ENCODE measurements at regions not wholly inside any gene's neighbourhood (a gene's known extent, or its start where the extent isn't known, plus 50 kb on each side); places are given as distances from the start of the nearest gene placed in this dataset.
A peak's percentile ranks its signal among the peaks of the same experiment; 100 is the strongest.

DNA sequence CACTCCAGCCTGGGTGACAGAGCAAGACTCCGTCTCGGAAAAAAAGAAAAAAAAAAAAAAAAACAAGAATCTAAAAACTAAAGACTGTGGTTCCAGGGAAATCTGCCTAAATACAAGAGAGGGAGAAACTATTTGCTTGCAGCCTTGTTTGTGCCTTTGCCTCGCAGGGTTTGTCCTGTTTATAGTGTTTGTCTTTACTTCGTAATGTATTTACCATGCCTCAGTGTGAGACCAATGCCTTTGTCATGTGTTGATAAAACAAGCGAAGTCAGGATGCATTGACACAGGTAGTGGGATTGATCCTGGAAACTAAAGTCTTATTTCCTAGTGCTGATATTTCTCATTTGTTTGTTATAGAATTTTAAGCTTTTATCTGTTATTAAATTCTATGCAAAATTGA is 199.0 kb downstream of the EXOC5 start:
- H3K27ac Mint-ChIP-seq (ENCODE audit: unreplicated experiment), result no peak overlapping the region
- no peak for DNase-seq (ENCODE audit: extremely low spot score, unreplicated experiment)
- H3K4me3 Mint-ChIP-seq (ENCODE audit: unreplicated experiment), result no peak overlapping the region
- H3K27me3 Mint-ChIP-seq (ENCODE audit: unreplicated experiment), result peaks cover 30% of the 10 kb centered on the region
- H3K4me1 Mint-ChIP-seq (ENCODE audit: unreplicated experiment), result no peaks in the 10 kb centered on the region
- TF ChIP-seq, protein P1, sequence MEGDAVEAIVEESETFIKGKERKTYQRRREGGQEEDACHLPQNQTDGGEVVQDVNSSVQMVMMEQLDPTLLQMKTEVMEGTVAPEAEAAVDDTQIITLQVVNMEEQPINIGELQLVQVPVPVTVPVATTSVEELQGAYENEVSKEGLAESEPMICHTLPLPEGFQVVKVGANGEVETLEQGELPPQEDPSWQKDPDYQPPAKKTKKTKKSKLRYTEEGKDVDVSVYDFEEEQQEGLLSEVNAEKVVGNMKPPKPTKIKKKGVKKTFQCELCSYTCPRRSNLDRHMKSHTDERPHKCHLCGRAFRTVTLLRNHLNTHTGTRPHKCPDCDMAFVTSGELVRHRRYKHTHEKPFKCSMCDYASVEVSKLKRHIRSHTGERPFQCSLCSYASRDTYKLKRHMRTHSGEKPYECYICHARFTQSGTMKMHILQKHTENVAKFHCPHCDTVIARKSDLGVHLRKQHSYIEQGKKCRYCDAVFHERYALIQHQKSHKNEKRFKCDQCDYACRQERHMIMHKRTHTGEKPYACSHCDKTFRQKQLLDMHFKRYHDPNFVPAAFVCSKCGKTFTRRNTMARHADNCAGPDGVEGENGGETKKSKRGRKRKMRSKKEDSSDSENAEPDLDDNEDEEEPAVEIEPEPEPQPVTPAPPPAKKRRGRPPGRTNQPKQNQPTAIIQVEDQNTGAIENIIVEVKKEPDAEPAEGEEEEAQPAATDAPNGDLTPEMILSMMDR (IDR thresholded peaks at IDR 0.05), result no peak
- H3K36me3 Mint-ChIP-seq (ENCODE audit: unreplicated experiment), result no peaks in the 10 kb centered on the region
- no peaks in the 10 kb centered on the region for H3K9me3 Mint-ChIP-seq (ENCODE audit: unreplicated experiment)

DNA sequence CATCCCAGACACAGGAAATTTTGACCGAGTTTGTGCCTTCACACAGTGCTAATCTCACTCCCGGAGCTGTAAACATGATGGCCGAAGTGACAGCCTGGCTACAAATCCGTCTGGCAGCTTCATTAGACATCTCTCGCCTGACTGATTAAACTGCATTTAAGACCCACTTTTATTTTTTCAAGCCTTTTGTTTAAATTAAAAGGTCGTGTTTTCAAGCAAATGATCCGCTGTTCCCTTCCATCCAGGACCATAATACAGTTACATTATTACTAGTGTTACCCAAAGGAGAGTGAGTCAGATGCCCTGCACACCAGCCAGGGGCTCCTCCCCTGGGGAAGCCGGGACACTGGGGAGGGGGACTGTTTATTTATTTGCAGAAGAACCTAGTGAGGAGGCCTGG is 200.2 kb downstream of the EXOC5 start:
- DNase-seq (ENCODE audit: extremely low spot score, unreplicated experiment), result no peak
- no peaks in the 10 kb centered on the region for H3K36me3 Mint-ChIP-seq (ENCODE audit: unreplicated experiment)
- TF ChIP-seq, protein P1 (IDR thresholded peaks at IDR 0.05), result no peak
- peaks cover 30% of the 10 kb centered on the region for H3K27me3 Mint-ChIP-seq (ENCODE audit: unreplicated experiment)
- H3K4me3 Mint-ChIP-seq (ENCODE audit: unreplicated experiment), result no peak overlapping the region
- no peak overlapping the region for H3K27ac Mint-ChIP-seq (ENCODE audit: unreplicated experiment)
- no peaks in the 10 kb centered on the region for H3K9me3 Mint-ChIP-seq (ENCODE audit: unreplicated experiment)
- no peaks in the 10 kb centered on the region for H3K4me1 Mint-ChIP-seq (ENCODE audit: unreplicated experiment)

DNA sequence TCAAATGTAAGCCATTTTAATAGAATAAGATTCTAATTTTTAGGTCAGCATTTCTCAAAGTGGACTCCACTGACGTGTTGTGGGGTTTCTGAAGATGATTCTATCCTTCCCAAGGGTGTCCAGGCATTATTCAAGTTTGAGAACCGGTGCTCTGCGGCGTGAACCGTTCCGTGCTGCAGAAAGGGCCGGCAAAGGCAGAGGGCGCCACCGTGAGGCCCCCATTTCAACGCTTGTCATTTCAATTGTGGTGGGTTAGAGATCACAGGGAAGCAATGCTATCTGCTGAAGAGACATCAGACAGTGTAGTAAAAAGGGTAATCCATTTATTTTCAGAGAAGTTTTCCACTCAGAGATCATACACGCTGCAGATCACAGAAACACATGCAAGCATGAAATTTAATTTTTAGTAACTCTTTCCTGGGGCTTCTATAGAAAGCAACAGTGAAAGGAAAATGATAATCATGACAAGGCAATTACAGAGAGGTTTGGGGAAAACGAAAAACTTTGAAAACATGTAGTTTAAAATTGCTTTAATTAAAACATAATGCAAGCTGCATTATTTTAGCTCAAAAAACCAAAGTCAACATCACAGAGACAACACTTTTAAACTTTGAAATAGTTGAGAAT is 201.7 kb downstream of the EXOC5 start:
- H3K27me3 Mint-ChIP-seq (ENCODE audit: unreplicated experiment), result peaks cover 26% of the 10 kb centered on the region
- DNase-seq (ENCODE audit: extremely low spot score, unreplicated experiment), result no peak
- no peak overlapping the region for H3K27ac Mint-ChIP-seq (ENCODE audit: unreplicated experiment)
- H3K9me3 Mint-ChIP-seq (ENCODE audit: unreplicated experiment), result no peaks in the 10 kb centered on the region
- H3K4me3 Mint-ChIP-seq (ENCODE audit: unreplicated experiment), result no peak overlapping the region
- no peaks in the 10 kb centered on the region for H3K4me1 Mint-ChIP-seq (ENCODE audit: unreplicated experiment)
- TF ChIP-seq, protein P1 (IDR thresholded peaks at IDR 0.05), result peak; percentile 50
- H3K36me3 Mint-ChIP-seq (ENCODE audit: unreplicated experiment), result no peaks in the 10 kb centered on the region

DNA sequence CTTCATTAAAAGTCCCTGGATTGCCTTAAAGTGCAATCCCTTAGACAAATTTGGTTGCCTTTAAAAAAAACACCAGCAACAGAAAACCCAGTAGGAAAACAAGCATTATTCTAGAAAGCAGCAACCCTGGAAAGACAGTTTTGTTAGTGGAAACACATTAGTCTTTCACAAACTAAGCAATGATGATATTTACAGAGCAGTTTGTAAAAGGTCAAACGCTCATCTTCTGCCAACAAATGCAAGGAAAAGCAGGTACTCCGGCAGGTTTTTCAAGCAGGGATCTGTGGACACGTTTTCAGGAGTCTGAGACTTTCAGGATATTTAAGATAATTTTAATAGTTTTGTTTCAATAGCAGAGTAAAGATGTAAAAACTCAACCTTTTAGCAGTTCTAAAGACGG is 202.2 kb downstream of the EXOC5 start:
- Mint-ChIP-seq H3K4me3 (ENCODE audit: unreplicated experiment) (no peak overlapping the region), H3K27me3 (ENCODE audit: unreplicated experiment) (peaks cover 23% of the 10 kb centered on the region), H3K36me3 (ENCODE audit: unreplicated experiment) (no peaks in the 10 kb centered on the region), H3K4me1 (ENCODE audit: unreplicated experiment) (no peaks in the 10 kb centered on the region), H3K27ac (ENCODE audit: unreplicated experiment) (no peak overlapping the region), H3K9me3 (ENCODE audit: unreplicated experiment) (no peaks in the 10 kb centered on the region)
- no peak for DNase-seq (ENCODE audit: extremely low spot score, unreplicated experiment)
- TF ChIP-seq, protein P1 (IDR thresholded peaks at IDR 0.05), result no peak

DNA sequence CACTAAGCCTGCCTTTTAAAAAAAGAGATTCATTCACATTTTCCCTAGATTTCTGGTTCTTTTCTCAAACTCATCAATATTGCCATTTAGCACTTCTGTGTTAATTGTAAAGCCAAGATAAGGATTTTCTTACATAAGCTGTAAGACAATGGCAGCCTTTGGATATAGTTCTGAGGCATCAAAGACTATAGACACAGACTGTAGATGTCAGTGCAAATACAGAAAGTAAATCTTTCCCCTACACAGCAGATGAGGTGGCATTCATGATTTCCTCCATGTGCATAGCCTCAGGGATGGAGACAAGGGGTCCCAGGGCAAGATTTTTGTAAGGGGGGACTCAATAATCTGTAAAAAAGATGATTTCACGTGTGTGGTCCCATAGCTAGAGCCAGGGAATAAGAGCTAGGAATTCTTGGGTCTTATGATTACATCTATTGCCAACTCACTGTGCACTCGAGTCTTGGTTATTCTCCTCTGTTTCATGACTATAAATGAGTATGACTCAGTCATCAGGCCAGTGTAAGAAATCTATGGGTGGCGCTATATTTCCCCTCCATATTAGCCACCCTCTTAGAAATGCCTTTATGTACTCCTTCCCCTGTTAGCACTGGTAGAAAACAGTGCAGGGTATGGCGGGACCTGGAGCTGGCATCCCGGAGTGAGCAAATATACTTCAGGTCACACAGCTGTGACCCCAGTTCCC is 207.5 kb downstream of the EXOC5 start:
- Mint-ChIP-seq H3K4me1 (ENCODE audit: unreplicated experiment) (no peaks in the 10 kb centered on the region), H3K36me3 (ENCODE audit: unreplicated experiment) (no peaks in the 10 kb centered on the region), H3K27me3 (ENCODE audit: unreplicated experiment) (peaks cover 2% of the 10 kb centered on the region), H3K4me3 (ENCODE audit: unreplicated experiment) (no peak overlapping the region), H3K9me3 (ENCODE audit: unreplicated experiment) (no peaks in the 10 kb centered on the region), H3K27ac (ENCODE audit: unreplicated experiment) (no peak overlapping the region)
- no peak for DNase-seq (ENCODE audit: extremely low spot score, unreplicated experiment)
- TF ChIP-seq, protein P1 (IDR thresholded peaks at IDR 0.05), result no peak

All from osteocyte (in vitro differentiated cells).